GM13977 (cell line): ENCODE measurements at regions not wholly inside any gene's neighbourhood (a gene's known extent, or its start where the extent isn't known, plus 50 kb on each side); places are given as distances from the start of the nearest gene placed in this dataset.

Experiments
- DNase-seq: peaks from one replicate; pipeline ENCODE4 v3.0.0; 2012; ENCODE audit warnings: low spot score
- CTCF ChIP-seq: IDR thresholded peaks from 2 replicates; pipeline ENCODE4 v1.5.1; 2012; ENCODE audit warnings: mild to moderate bottlenecking, control low read depth; ENCODE audit not compliant: insufficient read depth; ENCODE audit errors: extremely low read depth, missing control alignments
- in situ Hi-C: fragments of 300-500 bp; cut with MboI; formaldehyde crosslinking; loops from one replicate; pipeline ENCODE4 v1.12.0; 2022; ENCODE audit warnings: low sequenced_read_pairs, low pct_unique_long_range_greater_than_20kb, mixed read lengths, inconsistent platforms; ENCODE audit not compliant: unreplicated experiment

DNA sequence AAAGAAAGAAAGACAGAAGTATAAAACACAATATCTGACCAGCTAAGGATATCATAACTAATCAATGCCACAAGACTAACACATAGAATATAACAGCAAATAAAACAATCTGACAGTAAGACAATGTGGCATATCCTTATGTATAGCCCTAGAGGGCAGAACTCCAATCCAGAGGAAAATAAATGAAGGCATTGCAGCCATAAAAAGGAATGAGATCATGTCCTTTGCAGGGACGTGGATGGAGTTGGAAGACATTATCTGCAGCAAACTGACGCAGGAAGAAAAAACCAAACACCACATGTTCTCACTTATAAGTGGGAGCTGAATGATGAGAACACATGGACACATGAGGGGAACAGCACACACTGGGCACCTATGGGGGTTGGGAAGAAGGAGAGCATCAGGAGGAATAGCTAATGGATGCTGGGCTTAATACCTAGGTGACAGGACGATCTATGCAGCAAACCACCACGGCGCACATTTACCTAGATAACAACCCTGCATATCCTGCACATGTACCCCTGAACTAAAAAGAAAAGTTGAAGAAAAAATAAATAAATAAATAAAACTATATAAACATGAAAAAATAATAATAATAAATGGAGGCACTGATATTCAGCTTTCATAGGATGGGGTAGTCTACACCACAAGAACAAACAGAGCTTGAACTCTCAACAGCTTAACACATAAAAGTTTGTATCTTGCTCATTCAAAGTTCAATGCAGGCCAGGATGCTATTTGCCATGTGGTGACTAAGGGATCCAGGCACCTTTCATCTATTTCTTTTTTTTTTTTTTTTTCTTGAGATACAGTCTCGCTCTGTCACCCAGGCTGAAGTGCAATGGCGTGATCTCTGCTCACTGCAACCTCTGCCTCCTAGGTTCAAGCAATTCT, 66.1 kb upstream of the KAT6B start:
- in situ Hi-C loops = no loop called here
- TF ChIP-seq CTCF = no peak
- no peak for DNase-seq

GRCh38 chr10:74763934-74764591, 62.3 kb upstream of the KAT6B start:
- TF ChIP-seq CTCF = no peak
- in situ Hi-C loops = no loop called here
- no peak for DNase-seq

DNA sequence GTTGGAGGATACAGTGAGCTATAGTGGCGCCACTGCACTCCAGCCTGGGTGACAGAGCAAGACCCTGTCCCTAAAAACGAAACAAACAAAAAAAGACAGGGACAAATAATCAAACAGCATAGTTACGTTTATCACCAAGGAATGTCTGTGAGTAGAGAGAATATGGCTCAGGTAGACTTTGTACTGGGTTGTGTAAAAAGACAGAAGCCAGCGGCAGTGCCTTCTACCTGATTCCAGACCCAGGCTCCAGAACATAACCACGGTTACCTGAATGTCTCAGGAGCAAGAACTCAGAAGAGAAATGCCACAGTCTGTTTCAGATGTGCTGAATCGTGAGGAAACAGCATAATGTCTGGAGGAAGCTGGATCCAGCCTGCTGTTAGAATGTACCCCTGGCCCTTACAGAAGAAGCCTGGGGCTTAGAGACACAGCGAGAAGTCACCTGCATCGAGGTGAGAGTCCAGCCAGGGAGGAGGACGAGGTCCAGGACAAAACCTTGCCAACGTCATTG, 60.9 kb upstream of the KAT6B start:
- in situ Hi-C loops = no loop called here
- no peak for DNase-seq

GRCh38 chr10:74766501-74766900, 59.9 kb upstream of the KAT6B start:
- in situ Hi-C loops = no loop called here
- DNase-seq = no peak
- no peak for TF ChIP-seq CTCF

More for the DNA sequence above, 60.9 kb upstream of the KAT6B start:
- no peak for TF ChIP-seq CTCF

- no peak for TF ChIP-seq CTCF
- in situ Hi-C loops = no loop called here
- no peak for DNase-seq
Observed at GRCh38 chr10:74770400-74770799, 56.0 kb upstream of the KAT6B start.

GRCh38 chr10:74771054-74771453, 55.3 kb upstream of the KAT6B start:
- in situ Hi-C loops = no loop called here
- TF ChIP-seq CTCF = peak; percentile 9

More at GRCh38 chr10:74771054-74771453, 55.3 kb upstream of the KAT6B start:
- DNase-seq = no peak
